Effector CD8-positive, alpha-beta T cell (primary cell): ENCODE measurements at regions not wholly inside any gene's neighbourhood (a gene's known extent, or its start where the extent isn't known, plus 50 kb on each side); places are given as distances from the start of the nearest gene placed in this dataset.
"Not testable (repeated sequence)": the region's sequence is repeated elsewhere in the genome, so short reads cannot be mapped to it uniquely, and the experiment has no call there.

Experiments used
- DNase-seq: peaks from one replicate; lab custom pipeline; 2025; lab: John Stamatoyannopoulos, UW

DNA sequence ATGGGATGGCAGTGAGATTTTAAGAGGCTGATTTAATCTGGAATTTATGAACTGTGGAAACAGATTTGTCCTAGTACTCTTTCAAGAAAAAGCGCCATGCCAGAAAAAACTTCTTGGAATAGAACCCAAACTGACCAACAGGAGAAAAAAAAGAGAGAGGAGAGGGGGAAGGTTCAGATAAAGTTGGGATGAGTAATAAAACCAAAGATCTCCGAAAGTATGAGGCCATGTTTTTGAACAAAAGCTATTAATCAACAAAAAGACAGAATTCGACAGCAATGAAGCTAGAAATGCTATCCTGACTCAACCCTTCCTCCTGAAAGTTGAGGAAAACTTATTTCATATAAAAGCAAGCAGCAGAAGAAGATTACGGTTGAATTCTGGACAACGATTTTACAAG is 135.5 kb downstream of the CEMIP2 start:
- no peak for DNase-seq

DNA sequence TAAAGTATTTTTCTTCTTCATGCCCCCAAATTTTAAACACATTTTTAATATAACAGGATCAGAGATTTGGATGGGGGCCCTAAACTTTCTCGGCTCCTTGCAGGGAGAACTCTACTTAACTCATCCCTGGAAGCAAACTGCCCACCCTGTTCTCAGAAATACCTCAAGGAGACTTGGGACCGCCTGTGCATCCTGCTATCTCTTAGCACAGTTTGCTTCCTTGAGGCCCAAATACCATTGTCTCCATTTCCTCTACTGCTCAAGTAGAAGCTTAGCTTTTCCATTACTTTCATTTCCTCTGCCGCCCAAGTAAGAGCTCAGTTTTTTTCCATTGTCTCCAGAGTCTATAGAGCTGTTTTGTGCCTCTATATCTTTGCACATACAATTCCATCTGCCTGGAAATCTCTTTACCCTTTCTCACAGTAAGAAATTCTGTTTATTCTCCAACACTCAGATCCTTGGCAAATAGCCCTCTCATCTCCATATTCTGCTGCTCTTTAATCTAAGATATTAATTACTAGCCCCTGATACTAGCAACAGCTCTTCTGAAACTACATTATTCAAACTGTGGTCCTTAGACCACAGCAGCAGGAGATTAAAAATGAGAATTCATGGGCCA is 137.8 kb downstream of the CEMIP2 start:
- DNase-seq: no peak

DNA sequence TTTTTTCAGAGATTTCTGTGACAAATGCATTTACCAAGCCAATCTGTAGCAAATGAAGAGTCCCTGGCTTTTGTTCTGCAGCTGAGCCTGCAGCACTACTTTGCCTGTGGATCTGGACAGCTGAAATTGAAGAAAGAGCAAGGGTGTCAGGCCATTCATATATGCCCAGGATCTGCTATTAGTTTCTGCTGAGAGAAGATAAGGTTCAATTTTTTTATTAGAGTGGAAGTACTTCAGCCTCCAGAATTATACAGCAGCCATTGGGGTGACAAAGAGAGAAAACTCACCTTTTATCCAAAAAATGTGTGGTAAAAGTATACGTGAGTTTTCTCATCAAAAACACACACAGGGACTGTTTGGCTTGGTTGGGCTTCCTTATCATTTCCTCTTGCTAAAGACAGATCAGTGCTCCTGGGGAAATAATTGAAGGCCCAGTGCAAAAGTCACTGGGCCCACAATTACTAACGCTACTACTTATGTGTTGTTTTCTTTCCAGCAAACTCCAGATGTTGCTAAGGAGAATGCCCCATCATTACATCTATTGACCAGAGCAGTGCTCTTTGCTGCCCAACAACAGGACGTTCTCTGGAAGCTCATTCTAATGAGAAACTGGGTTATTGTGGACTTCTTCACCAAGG is 138.6 kb downstream of the CEMIP2 start:
- DNase-seq: no peak

DNA sequence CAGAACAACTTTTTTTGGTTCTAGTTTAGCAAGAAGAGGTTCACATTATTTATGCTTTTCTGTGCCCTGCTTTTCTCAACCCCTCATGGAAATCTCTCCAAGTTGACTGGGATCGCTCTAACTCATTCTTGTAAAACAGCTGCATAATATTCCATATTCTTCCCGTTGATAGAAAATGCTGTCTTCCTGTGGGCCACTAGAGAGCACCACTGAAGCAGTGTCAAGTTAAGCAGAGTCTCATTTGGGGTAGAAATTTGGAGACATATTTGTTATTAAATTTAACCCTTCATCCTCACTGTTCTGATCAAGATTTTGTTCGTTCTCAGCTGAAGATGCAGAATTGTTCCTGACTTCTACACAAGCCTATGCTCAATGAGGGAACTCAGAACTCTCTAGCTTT is 140.1 kb downstream of the CEMIP2 start:
- DNase-seq: no peak

DNA sequence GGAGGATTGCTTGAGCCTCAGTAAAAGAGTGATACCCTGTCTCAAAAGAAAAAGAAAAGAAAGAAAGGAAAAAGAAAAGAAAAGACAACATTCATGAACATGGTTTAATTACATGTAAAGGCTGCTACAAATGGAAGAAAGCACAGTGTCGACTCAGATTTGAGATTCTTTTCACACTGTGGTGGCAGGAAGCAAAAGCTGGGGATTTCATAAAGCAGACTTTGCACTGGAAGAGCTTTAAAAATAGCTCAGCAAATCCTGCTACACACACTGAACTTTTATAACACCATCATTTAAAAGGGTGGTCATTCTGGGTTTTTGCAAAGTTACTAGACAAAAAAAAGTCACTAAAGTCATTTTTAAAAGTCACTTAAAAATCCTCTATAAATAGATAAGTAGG is 140.8 kb downstream of the CEMIP2 start:
- DNase-seq: no peak

DNA sequence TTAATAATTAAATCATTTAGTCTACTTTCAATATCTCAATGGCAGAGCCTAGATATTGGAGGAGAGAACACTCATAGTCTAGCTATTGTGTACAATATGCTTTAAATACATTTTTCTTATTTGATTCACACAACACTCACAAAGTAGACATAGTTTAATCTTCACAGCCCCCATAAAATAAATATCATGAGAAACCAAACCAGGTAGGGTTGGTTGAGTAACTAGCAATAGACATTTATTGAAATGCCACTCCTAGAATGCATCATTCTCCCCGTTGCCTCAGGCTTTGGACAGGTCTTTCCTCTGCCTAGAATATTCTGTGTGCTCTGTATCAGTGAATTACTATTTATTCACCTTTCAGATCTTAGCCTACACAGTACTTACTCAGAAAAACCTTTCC is 141.9 kb downstream of the CEMIP2 start:
- DNase-seq: no peak

DNA sequence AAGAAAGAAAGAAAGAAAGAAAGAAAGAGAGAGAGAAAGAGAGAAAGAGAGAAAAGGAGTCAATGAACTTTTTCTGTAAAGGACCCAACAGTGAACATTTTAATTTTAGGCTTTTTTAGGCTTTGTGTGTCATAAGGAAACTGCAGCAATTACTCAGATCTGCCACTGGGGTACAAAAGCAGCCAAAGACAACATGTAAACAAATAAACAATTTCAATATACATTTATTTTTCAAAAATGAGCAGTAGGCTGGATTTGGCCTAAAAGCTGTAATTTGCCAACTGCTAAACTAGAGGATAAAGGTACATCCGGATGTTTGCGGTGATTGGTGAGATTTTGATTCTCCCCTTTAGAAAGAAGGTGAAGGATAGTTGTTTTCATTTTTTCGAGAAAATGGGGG is 143.6 kb downstream of the CEMIP2 start:
- no peak for DNase-seq

DNA sequence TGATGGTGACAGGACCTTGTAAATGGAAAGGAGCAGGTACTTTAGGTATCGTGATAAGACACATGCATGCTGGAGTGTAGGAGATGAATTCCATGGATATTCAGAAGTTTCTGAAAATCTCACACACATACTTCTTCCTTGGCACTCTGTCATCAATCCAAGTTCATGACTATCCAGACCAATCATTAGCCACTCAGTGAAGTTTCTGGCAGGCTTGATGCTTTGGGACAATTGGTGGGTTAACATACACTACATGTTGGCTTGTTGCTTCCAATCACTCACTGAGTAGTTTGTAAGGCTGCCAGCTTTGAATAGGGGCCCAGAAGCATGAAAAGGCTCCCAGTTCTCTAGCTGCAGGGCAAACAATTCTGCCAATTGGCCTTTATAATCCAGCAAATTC is 147.6 kb downstream of the CEMIP2 start:
- DNase-seq: no peak

DNA sequence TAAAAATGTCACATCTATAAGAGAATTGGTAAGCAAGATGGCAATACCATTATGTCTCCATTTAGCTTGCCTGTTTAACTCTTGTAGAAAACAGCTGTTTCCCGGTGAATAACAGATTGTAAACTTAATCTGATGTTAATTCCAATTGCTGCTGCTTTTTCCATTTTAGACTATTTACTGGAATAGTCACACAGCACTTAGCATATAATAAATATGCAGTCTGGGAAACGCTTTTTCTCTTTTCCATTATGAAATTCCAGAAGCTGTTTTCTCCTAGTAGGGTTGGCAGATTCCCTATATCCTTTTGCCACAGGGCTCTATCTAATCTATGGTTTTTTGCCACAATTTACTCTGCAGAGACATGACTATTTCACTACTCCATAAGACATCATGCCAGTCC is 148.0 kb downstream of the CEMIP2 start:
- DNase-seq: no peak

DNA sequence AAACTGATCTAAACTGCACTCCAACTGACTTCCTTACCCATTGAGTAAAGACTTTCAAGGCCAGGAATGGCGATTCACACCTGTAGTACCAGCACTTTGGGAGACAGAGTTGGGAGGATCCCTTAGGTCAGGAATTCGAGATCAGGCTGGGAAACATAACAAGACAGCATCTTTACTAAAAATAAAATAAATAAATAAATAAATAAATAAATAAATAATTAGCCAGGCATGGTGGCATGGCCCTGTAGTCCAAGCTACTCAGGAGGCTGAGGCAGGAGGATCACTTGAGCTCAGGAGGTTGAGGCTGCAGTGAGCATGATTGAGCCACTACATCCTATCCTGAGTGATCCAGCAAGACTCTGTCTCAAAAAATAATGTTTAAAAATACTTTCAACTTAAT is 148.4 kb downstream of the CEMIP2 start:
- no peak for DNase-seq

DNA sequence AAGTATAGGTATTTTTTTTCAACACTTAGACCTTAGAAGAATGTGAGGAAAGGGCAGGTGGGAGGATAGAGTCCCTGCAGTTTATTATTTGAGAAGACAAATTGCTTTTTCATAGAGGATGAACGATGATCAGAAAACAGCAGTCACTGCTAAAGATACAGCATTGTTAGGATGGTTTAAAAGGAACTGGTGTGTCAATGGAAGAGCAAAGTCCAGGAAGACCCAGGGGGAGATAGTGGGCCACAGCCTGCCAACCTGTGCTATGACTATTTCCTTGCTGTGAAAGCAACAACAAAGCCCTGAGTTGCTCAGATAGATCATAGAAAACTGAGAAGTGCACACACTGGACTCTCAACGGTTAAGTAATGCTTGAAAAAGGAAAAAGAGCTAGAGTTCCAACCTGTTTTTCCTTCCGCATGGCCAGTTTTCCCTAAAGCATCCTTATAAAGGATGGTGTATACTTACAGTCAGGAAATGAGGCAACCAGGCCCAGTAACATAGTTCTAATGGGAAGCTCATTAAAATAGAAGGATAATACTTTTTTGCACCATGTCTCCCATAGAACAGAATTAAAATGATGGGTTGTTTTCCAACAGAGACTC is 153.8 kb downstream of the CEMIP2 start:
- no peak for DNase-seq

DNA sequence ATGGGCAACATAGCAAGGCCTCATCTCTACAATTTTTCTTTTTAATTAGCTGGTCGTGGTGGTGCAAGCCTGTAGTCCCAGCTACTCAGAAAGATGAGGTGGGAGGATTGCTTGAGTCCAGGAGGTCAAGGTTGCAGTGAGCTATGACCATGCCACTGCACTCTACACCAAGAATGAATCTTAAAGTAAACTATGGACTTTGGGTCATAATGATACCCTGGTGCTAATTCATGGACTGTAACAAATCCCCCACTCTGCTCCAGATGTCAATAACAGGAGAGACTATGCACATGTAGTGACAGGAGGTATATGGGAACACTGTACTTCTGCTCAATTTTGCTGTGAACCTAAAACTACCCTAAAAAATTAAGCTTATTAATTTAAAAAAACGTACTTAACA is 155.4 kb downstream of the CEMIP2 start:
- DNase-seq: no peak

DNA sequence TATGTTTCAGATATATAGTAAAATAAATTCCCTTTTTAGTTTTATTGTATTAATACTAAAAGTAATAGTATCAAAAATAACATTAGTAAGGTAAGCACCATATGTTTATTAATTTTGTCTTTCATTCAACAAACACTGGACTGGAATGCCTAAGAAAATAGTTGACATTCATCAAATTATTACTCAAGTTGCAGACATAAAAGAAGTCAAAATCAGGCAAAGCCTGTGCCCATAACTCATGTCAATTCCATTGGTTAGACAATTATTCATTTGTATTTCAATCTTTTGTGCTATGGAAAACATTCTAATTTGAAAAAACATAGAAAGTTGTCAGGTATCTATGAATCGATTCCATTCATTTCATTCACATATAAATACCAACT is 158.9 kb downstream of the CEMIP2 start:
- DNase-seq: no peak

DNA sequence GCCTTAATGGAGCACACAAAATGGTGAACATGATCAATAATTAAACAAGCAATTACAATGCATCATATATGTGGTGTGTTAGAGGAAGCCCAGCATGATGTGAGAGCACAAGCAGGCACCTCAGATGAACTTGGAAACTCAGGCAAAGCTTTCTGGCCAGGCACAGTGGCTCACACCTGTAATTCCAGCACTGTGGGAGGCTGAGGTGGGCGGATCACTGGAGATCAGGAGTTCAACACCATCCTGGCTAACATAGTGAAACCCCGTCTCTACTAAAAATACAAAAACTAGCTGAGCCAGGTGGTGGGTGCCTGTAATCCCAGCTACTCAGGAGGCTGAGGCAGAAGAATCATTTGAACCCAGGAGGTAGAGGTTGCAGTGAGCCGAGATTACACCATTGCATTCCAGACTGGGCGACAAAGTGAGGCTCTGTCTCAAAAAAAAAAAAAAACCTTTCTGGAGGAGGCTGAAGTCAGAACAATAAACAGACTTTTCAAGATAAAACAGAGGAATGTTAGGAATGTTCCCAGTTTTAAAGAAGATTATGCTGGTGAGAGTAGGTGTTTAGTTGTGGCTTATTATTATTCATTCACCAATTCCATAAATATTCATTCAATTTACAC is 159.4 kb downstream of the CEMIP2 start:
- DNase-seq: no peak

DNA sequence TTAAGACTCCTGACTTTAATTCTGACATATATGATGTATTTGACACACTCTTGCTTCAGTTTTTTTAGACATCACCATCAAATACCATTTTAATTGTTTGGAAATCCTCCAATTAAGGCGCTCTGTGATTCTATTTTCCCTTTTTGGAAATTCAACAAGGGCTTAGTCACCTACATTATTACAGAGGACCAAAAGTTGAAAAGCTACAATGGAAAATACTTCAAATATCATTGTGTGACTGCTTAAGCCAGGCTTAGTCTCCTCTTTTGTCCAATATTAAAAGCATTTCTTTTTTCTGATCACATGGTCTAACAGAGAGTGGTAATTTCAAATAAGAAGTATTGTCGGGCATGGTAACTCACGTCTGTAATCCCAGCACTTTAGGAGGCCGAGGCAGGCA is 160.3 kb downstream of the CEMIP2 start:
- no peak for DNase-seq

DNA sequence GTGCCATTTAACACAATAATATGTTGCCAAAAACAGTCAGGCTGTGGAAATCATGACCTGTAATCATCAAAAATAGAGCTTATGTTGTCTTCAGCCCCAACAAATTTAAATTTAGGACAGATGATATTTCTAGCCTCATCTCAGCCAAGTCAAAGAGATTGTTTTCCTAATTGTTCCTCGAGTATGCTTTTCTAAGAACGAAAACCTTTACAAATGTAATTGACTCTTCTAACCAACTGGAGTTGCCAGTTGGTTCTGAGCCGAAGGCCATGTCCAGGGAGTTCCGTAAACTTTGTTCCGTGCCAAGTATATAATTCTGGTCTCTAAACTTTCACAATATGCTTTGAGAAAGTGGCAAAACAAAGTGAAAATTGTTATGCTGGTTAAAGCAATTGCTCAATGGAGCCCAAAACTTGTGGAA is 160.8 kb downstream of the CEMIP2 start:
- no peak for DNase-seq

DNA sequence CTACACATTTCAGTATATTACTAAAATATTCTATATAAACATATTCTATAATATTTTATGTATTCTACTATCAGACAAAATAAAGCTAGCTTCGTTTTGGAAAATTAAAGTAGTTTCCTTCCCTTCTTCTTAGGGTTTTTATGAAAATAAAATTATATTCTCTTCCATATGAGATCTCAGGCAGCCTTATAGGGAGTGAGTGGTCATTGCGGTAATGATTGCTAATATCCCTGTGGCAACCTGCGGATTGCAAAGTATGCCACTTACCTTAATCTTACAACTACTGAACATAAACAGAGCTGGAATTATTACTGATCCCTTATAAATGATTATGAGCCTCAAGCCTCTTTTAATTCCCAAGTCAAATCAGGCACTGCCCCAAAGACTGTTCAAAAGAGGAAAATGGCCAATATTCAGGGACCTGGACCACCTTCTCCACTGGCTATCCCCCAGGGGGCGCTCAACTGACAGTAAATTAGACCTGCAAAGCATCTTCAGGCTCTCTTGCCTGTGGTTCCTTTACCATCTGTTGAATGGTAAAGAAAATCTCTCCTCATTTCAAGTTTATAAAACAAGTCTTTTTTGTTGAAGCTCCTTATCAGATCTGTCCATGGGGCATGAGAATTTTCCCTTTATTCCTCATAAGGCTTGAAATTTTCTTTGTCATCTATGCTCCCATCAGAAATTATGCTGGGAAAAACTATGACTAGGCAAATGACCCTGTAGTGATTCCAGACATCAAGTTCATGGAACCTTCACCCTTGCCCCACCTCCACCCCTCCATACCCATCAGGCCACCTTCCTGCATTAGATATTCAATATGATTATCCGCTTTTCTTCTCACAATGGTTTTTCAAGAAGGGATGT is 163.9 kb downstream of the CEMIP2 start:
- DNase-seq: peak; percentile 70

DNA sequence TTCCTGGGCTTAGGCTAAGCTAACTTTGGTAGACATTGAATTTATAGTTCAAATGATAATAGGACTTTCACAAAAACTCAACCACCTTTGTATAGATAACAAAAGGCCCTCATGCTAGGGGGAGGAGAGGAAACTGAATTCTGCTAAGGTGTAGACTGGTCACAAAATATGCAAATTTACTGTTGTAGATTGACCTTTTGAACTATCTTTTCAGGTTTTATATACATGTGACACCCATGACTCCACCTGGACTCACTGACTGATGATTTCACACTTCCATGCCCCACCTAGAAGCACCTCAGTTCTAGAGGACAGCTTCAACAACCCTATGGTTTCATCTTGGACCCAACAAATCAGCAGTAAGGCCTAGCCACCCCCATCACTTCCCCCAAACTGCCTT is 165.7 kb downstream of the CEMIP2 start:
- no peak for DNase-seq

DNA sequence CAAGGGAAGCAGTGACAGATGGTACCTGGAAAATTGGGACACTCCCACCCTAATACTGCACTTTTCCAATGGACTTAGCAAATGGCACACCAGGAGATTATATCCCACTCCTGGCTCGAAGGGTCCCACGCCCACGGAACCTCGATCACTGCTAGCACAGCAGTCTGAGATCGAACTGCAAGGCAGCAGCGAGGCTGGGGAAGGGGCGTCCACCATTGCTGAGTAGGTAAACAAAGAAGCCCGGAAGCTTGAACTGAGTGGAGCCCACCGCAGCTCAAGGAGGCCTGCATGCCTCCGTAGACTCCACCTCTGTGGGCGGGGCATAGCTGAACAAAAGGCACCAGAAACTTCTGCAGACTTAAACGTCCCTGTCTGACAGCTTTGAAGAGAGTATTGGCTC is 172.6 kb downstream of the CEMIP2 start:
- DNase-seq: not testable (repeated sequence)

DNA sequence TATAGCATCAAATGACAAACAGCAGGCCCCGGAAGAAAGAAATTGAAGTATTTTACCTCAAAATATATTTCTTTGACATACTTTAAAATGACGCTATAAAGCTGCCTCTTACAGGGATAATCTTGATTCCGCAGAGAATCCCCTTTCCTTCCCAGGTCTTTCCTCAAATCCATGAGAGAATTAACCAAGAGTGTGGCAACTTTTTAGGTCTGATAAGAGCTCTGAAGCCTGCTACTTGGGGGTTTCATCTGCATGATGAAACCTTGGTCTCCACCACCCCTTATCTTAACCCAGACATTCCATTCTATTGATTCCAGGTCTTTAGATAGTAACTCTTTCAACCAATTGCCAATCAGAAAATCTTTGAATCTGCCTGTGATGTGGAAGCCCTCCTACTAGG is 173.8 kb downstream of the CEMIP2 start:
- DNase-seq: no peak

DNA sequence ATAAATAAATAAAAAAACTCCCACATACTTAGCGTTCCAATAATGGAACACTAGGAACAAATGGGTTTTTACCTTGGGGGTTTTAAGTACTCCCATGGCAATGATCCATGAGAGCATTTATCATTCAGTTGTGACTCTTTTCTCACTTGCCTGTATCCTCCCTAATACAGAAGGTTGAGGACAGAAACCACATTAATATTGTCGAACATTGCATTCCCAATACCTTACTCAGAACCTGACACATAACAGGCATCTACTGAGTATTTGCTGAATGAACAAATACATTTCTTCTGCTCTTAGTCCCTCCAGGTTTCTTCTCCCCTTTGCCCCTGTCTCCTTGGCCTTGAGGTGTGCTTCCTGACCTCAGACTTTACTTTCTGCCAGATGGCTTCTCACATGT is 175.9 kb downstream of the CEMIP2 start:
- no peak for DNase-seq

DNA sequence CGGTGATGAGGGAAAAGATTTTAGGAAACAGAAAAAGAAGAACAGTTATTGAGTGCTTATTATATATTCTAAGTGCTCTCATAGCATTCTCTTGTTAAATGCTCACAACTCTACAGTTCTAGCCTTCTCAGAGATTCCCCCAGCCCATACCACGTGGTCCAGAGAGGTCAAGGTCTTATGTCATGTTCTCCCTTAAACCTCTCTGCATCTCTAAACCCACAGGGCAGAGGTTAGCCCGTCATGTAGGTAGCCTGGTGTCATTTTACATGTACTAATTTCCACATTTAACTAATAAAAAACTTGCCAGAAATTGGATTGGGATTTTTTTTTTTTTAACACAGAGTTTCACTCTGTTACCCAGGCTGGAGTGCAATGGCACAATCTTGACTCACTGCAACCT is 178.0 kb downstream of the CEMIP2 start:
- DNase-seq: no peak
